GM04503 (cell line): ENCODE measurements at regions not wholly inside any gene's neighbourhood (a gene's known extent, or its start where the extent isn't known, plus 50 kb on each side); places are given as distances from the start of the nearest gene placed in this dataset.

Experiments used
- DNase-seq: peaks from one replicate; pipeline ENCODE4 v3.0.0-alpha.2; 2012; ENCODE audit warnings: low read depth

DNA sequence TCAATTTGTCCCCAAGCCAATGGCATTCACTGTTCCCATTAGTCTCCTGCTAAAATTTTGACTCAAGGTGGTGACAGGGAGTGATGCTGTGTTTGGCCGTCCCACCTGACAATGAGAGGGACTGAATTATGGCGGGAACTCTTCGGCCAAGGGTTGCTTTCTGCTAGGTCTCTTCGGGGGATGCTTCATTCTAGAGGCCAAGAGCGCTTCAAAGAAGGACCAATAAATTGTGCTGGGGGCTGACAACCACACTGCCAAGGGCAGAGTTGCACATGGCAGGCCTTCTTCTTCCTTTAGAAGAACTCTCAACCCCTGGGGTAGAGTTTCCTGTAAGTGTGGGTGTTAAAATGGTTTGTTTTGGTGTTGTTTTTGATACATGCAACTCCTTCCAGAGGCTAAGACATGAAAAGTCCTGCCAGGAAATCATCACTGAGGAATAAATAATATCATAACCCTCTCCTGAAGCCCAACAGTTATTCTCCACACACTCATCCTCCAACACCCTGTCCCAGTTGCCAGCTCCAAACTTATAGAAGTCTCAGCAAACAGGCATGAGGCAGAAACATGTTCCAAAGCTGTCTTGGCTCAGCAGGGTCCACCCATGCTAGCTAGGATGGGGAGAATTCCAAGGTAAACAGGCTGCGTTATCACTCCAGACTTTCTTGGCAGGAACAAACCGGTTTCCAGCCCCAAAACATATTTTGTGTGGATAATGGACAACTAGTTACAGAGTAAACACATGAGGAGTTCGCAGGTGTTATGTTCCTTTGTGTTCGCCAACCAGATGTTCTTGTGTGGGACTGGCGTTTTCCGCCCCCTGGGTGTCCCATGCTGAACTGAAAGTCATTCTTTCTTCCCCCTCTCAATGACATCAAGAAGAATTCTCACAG, 396.7 kb upstream of the RGMA start:
- DNase-seq: no peak

DNA sequence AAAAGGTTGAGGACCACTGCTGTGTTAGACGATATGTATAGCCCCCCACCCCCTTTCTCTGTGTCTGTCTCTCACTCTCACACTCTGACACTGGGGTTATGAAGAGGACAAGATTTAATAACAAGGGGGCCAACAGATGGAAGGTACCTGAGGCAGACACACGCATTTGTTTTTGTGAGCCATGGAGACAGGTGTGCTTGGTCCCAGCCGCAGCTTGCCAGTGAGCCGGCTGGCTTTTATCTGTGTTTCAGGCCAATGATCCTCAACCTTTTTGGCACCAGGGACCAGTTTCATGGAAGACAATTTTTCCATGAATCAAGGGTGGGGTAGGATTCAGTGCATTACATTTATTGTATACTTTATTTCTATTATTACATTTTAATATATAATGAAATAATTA, 394.9 kb upstream of the RGMA start:
- no peak for DNase-seq

DNA sequence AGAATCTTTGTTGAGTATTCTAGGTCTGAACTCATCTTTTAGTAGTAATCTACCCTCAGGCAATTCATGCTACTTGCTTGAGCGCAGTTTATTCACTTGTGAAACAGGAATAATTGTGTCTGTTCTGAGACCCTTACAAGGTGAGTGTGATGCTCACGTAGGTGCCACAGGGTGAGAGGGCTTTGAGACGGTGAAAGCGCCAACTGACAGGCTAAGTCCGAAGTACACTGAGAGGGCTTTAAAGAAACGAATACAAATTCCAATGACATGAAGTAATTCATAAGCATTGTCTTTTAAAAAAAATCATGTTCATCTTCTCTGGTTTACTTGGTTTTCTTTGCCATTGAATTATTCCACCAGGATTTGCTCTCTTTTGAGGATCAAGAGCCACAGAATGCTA, 393.7 kb upstream of the RGMA start:
- DNase-seq: no peak

DNA sequence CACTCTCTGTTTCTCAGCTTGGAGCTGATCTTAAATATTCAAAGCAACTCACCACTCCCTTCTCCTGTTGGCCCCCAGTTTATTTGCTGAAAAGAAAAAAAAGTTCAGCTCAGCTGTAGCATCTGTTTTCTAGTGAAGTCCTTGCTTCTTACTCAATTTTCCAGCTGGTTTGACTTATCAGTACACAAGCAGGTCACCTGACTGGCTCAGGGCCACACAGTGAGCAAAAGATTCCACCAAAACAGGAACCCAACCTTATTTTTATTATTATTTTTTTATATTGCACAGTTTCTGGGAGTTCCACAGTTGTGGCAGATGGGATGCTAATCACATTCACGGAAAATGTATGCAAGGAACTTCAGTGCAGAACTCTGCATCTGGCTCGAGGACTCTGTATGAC, 390.7 kb upstream of the RGMA start:
- no peak for DNase-seq

DNA sequence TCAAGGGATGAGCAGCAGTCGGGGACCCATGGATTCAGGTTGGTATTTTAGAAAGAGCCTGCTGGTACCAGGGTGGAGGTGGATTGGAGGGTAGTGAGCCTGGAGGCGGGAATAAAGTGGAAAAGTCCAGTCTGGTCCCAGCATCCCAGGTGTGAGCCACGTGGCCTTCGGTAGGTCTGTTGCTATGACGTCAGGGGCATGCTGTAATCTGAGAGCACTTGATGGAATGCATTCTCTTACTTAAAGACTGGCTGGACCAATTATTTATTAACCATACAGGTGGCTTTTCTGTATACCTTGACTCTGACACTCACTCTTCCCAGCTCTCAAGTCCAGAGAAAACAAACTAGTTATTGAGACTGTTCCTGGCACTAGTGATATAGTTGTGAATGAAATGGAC, 389.9 kb upstream of the RGMA start:
- DNase-seq: no peak

DNA sequence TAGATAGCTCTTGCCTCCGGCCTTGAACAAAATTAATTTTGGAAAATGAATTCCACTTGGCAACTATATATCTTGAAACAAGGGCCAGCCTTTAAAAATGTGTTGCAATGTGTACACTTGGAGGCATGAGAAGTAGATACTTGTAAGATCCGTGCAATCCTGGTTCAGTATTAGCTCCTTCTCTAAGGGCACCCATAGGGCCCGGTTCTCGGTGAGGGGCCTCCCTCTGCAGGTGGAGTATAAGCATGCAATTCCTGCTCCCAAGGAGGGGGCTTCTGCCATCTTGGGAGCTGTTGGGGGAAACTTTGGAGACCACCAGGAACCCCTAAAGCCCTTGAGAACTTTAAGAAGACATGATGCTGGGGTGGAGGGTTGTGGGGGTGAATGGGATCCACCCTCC, 388.7 kb upstream of the RGMA start:
- DNase-seq: no peak

DNA sequence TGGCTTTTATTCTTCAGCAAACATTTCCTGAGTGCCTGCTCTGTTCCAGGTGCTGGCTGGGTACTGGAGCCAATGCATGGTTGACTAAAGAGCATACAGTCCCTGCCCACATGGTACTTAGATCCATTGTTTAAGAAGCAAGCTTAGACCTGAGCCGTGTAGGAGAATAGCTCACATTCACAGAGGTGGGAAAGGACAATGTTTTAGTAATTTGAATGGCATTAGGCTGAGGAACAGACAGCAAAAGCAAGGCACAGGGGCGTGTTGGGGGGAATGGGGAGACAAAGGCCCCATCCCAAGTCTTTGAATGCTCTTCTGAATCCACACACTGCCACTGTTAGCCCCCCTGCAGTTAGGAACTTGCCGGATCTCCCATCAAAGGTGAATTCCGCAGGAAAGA, 388.2 kb upstream of the RGMA start:
- DNase-seq: no peak

DNA sequence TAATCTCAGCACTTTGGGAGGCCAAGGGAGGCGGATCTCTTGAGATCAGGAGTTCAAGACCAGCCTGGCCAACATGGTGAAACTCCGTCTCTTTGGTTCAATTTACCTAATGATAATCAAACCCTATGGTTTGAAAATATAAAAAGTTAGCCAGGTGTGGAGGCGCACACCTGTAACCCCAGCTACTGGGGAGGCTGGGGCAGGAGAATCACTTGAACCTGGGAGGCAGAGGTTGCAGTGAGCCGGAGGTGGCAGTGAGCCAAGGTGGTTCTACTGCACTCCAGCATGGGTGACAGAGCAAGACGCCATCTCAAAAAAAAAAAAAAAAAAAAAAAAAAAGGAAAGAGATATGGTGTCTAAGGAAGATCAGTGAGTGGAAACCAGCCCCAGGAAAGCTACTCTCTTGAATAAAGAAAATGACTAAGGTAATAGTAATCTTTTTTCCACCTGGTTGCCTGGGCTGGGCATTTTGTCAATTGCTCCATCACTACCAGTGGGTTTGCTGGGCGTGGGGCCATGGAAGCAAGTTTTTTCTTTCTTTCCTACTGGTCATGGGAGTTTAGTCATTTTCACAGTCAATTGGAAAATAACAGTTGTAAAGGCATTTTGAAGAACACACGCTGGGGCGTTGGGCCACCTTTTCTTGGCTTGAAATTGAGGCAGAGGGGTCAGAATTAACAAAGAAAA, 387.6 kb upstream of the RGMA start:
- DNase-seq: no peak

DNA sequence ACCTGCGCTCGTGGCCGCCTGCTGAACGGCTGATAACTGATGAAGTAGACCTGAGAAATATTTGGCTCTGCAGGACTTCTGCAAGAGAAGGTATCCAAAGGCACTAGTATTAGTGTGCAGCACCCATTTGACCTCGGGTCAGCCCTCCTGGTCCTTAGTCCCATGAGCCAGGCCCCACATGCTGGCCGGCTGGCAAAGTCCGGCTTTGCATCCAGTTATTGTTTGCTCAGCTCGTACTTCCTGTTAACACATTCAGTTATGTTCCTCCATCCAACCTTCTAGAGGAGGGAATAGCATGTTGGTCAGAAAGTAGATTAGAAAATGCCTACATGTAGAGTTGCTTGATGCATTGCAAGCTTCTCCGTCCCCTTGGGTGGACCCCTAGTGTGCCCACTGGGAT, 385.7 kb upstream of the RGMA start:
- no peak for DNase-seq

DNA sequence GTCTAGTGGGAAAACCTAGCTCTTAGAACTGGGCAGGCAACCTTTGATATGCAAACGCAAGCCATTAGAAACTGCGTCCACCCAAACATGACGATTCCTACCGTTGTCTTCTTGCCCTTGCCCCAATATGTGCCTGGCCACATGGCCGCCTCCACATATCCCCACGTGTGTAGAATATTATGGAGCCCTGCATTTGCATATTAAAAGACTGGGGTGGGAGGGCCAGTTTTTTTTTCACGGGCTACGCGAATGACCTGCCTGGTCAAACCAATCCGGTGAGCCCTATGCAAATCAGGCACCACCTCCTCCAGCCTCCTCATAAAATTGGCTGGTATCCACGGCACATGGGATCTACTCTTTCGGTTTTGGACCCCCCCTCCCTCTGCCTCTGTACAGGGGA, 381.0 kb upstream of the RGMA start:
- DNase-seq: no peak

DNA sequence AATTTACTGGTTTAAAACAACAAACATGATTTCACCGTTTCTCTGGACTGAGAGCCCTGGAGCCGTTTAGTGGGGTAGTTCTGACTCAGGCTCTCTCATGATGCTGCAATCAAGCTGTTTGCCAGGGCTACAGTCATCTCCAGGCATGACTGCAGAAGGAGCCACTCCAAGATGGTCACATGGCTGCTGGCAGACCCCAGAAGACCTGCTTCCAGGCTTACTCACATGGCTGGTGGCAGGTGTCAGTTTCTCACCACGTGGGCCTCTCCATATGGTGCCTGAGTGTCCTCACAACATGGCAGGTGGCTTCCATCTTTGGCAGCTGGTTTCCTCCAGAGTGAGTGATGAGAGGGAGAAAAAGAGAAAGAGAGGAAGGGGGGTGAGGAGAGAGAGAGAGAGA, 378.3 kb upstream of the RGMA start:
- no peak for DNase-seq

DNA sequence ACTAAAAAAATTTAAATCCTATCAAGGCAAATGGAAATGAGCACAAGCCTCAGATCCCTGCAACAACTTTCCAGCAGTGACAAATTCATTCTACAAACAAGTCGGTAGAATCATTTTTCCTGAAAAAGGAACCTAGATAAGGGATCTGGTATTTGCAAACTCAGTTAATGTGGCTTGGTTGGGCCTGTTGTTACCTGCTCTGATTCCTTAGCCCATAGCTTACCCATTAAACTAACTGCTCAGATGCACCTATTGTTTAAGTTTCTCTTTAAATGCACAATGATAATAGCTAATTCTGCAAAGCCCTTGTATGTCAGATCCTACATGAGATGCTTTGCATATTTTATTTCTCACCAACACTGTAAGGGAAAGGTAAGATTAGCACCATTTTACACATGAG, 377.4 kb upstream of the RGMA start:
- DNase-seq: no peak

DNA sequence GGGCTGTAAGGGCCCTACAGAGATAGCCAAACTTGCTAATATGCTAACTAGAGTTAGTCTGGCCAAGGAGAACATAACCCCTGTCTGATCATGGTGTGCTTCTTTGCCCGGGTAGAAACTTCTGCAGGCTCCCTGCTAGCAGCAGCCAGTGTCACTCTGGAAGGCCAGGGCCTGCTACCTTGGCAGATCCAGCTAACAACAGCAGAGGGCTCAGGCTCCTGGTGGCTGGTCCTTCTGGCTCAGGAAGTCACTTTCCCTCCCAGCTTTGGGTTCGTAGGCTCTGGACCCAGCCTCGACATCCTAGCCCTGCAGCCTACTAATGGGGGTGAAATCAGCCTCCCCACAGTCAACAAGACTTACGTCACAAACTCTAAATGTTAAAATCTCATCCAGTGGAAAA, 373.7 kb upstream of the RGMA start:
- no peak for DNase-seq

DNA sequence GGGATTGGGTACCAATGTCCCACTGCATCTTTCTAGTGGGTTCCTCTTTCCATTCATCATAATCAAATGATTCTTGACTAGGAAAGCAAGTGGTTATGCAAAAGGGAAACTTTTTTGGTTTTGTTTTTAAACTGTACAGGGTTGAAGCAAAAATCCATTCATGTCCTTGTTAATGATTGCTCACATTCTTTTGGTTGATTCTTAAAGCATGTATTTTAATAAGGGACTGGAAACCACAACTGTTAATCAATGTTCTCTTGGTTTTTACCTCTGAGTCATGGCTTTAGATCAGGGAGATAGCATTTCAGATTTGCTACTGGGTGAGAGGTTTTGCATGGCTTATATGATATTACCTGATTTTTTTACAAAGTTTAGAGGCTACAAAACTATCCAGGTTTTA, 371.7 kb upstream of the RGMA start:
- no peak for DNase-seq

DNA sequence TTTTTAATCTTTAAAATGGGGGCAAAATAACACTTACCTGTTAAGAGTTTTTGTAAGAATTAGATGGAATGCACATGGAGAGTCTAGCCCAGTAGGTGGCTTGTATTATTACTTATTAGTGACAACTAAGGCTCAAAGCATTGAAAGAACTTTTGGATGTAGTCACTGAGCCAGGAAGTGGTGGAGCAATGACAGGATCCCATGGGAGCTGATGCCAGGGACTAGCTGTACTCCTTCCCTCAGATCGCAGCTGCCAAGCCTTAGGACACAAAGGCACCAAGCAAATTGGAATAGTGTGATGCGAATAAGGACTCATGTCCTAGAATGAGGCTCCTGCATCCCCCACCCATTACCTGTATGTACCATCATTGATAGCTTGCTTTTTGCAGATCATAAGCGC, 370.4 kb upstream of the RGMA start:
- DNase-seq: no peak

DNA sequence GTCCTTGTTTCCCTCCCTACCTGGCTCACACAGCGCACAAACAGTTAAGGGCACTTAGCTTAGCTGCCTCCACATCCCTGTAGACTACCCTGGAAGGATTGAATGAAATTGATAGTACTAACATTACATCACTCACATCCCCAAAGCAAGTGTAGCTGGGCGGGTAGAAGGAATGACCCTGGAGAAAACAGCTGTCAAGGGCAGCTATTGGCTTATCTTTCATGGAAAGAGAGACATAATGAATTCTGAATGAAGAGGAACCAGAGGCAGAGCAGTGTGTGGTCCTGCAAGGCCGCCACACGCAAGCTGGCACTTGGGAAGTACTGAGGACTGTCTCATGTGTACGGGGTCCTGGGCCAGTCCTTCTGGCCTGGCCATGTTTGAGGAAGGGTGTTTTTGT, 369.6 kb upstream of the RGMA start:
- no peak for DNase-seq

DNA sequence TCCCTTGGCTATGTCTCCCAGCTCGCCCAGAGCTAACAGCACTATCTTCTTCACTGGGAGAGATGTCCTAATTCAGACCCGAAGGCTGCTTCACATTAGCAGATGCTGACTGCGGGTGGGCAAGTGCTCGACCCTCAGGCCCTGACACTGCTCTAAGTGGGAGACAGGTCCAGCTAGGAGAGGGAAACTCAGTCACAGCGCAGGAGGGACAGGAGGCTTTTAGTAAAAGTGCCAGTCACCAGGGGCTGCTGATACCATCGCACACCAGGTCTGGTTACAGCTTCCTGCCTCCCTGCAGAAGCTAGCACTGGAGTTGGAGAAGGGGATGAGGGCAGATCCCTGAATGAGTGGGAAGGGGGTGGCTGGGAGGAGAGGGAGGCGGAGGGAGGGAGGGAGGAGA, 365.8 kb upstream of the RGMA start:
- no peak for DNase-seq

DNA sequence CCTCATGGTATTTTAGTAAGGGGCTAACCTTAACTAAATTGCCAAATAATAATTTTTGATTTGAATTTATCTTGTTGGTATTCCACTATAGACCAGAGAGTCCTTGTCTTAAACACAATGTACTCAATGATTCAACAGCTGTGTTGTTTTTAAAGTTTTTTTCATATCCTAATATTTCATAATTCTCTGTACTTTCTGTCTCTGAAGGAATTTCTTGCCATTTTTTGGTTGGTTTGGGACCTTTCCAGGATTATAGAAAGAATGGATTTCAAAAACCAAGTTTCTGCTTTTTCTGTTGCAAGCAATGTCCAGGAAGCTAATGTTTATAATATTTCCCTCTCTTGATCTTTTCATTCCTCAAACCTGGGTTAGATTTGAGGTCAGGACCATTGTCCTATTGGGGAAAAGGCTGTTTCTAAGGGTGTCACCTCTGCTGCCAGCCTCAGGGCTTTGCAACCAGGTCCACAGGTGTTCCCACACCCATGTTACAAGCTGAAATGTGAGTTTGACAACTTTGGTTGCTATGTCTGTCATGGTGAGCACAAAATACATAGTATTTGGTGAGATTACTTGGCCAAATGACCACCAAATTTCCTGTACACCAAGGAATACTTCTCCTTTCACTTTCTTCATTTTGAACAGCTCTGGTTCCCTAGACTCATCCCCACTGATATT, 363.7 kb upstream of the RGMA start:
- DNase-seq: no peak

DNA sequence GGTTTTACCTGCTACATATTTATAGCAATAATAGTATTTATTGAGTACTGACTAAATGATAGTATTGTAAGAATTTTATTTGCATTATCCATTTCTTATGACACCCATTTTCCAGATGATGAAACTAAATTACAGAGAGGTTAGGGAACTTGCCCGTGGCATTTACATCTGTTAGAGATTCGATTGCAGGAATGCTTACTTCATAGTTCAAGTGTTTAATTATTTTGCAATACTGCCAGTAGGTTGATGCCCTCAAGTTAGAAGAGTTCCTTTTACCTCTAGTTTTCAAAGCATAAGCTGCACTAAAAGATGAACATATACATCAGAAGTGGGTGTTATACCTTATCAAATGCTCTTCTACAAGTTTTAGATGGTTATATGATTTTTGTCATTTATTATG, 362.8 kb upstream of the RGMA start:
- DNase-seq: no peak

DNA sequence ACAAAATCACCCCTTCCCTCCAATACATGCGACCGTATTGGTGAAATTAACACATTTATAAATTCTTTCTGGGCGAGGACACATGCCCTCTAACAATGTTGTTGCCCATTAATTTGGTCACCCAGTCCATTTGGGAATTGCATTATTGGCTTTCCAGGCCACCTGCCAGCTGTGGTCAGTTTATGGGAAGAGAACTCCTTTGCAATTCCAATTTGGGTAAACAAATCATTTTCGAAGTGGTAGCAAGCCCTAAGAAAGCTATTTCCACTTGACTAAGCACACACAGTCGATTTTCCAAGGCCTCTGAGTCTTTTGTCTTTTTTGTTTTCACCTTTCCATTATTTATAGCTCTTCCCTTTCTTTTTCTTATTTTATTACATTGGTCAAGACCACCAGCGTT, 362.3 kb upstream of the RGMA start:
- no peak for DNase-seq

DNA sequence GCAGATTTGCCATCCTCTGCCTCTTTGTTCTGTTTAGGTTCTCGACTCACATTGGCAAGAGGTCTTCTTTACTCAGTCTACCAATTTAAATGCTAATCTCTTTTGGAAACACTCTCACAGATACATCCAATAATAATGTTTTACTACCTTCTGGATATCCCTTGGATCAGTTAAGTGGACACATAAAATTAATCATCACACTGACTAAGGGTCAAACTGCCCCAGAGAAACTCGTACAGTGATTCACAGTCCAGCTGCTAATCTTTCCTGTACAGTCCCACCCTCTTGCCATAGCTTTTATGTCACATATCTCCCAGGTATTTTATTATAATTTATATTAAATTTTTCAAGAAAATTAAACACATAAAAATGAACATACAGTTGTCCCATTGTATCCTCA, 360.8 kb upstream of the RGMA start:
- DNase-seq: no peak

DNA sequence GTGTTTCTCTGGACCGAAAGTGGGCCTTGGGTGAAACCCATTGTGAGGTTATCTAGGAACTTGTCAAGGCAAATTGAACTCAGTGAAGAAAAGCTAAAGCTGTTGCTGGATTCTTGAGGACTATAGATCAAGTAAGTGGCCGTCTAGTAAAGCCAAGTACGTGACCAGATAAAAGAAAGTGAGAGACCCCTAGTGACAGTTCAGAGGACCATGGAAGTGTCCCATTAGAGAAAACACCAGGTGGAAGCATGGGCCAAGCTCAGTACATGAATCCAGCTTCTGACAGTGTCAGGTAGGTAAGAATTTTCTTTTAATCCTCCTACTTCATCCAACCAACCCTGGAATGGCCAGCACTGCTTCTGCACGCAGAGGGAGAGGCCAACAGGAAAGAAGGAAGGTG, 349.3 kb upstream of the RGMA start:
- DNase-seq: no peak

DNA sequence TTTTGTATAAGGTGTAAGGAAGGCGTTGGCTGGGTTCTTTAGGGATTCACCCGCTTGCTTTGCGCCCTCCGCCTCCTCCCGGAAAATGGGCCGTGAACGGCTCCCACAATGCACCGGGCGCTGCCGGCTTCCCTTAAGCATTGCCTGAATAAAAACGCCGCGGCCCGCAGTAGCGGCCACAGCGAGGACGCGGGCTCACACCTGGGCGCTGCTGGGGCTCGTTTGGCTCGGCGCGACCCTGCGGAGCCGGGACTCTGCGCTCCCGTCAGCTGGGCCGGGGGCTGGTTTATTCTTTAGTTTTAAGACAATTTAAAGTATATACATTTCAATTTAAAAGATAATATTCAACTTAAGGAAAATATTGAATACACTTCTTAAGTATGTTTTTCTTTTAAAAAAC, 343.5 kb upstream of the RGMA start:
- DNase-seq: no peak
